ENCODE measurements at regions not wholly inside any gene's neighbourhood (a gene's known extent, or its start where the extent isn't known, plus 50 kb on each side); places are given as distances from the start of the nearest gene placed in this dataset.

DNA sequence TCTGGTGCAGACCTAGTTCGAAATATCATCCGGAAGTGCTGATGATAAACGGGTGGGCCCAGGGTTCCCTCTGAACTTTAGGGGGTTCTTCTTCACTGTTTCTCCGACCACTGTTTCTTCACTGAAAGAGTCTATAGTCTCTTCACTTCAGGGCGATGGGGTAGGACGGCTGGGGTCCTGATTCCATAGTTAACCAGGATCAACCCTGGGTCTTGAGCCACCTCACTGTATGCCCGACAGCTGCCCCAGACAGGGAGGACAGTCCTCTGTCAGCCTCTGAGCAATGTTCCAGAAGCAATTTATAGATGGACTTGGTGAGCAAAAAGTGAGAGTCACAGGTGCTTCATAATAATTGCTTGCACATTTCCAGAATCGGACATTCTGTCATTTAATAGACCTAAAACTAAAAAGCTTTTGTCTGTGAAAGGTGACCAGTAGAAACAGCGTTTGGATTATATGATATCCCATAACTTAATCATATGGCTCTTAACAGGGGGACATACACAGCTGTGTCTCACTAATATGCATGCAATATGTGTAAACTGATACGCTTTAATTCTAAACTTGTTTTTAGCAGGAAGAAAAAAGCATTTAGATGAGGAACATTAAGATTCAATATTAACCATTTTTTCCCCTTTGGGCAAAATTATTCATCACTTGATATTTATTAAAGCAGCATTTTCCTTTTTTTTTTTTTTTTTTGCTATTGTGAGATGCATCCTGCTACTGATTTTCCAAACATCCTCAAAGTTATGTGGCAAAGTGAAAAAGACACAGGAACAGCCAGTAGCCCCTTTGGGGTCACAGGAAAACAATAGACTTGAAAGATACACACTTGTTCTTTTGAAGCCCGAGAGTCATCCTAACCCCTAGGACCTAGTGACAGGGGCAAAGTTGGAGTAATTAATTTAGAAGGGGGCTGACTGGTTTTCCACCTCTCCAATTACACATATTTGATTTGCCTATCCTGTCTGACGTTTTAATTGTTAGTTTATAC lies 277.0 kb downstream of the ZNF536 start:
- no peak for DNase-seq

DNA sequence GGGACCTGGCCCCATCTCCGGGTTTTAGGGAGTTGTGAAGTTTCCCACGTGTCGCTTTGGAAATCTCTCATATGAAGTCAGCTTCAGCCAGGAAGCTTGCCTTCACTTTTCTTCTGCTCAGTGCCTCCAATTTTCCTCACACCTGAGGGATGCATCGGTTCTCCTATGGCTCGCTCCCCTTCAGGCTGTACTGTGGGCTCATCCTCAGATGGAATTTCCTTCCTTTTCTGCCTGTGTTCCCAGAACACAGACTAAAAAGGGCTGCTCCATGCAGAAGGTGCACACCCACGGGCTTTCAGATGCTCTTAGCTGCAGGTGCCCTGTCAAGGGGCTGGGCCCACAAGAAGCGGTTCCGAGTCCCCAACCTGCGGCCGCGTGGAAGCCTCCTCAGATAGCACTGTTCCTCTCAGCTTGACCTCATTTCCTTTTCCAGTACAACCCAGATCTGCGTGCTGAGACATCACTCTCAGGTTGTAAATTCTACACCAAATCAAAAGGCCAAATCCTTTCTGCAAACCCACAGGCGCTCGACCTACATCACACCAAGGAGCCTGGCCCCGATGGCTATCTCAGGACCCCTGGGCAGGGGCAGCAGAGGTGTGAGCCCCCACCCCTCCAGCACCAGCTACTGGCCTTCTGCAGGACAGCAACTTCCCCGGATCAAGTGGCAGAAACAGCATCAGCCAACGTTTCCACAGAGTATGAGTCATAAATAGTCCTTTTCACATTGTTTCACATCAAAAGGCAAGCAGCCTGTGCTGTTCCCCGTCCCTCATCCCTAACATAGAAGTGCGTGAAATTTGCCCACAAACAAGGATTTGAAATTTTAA lies 275.9 kb downstream of the ZNF536 start:
- DNase-seq: no peak

DNA sequence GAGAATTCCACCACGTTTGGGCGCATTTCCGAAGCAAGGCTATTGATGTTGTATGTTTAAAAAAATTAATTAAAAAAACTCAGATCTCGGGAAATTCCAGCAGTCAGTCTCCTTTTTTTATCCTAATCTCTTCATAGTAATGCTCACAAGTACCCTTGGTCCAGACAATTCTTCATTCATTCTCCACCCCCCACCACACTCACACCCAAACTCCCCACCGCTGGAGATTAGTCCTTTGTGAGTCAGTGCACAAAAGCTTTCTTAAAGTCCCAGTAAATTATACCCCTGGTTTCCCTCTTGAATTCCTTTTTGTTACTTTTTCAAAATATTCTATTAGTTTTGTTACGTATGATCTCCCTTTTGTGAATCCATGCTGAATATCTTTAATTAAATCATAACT lies 274.6 kb downstream of the ZNF536 start:
- no peak for DNase-seq

DNA sequence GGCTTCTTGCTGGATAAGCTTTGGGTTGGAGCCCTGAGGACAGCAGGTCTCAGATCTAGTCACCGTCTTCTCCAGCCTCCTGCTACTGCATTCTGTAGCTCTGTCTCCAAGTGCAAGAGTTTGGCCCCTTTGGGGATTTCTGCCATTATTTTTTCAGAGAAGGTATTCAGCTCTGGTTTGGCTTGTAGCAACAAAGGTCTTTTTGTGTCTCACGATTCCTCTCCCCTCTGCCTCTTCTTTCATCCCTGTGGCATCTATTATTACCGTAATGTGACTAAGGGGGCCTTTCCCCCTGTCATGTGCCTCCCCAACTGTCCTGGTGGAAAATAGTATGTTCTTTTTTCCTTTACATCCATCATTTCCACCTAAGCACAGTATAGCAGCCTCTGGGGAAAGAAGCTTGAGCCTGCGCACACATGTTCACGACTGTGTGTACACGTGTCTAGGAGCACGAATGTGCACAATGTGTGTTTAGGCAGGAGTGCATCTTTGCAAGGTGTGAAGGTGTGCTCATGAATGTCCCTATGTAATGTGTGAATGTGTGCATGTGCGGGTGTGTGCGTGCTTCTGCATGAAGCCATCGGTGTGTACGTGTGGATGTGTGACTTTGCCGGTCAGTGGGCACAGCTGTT lies 273.9 kb downstream of the ZNF536 start:
- no peak for DNase-seq

DNA sequence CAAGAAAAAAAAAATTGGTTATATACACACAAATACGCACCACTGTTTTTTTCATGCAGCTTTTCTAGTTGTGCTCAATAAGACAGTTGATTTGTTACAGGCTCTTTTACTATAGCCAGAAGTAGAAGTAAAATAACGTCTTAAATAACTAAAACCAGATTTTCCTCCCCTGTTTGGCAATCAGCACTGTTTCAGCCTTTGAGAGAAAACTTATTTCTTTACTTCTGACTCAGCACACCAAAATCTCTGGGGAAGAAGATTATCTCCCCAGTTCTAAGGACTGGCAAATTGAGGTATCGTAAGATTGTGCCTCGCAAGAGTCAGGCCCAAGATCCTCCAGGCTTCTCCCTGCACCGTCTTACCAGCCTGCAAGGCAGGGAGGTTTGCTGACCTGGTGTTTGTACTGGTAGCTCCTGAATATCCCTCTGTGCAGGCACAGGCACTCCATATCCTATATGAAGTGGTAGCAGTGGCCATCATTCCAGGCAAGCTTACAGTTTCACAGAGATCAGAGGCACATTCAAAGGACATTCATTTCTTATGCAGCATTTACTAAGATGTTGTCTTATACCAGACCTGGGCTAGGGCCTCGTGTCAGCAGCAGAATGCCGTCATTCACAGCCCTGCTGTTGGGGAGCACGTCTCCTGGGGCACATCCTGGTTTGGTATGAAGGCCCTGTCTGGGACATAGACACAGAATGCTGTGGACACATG lies 268.2 kb downstream of the ZNF536 start:
- no peak for DNase-seq

DNA sequence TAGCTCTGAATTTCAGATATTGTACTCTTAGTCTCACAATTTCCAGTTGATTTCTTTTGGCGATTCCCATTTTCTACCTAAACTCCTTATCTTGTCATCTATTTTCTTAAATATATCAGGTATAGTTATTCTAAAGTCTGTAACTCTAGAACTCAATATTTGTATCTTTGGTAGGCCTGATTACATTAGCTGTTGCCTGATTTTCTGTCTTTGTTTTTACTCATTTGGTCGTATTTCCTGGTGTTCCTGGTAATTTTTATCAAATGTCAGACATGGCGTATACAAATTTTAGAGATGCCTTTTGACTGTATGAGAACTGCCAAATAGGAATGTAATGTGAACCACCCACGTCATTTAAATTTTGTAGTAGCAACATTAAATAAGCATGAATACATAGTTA lies 266.7 kb downstream of the ZNF536 start:
- no peak for DNase-seq

DNA sequence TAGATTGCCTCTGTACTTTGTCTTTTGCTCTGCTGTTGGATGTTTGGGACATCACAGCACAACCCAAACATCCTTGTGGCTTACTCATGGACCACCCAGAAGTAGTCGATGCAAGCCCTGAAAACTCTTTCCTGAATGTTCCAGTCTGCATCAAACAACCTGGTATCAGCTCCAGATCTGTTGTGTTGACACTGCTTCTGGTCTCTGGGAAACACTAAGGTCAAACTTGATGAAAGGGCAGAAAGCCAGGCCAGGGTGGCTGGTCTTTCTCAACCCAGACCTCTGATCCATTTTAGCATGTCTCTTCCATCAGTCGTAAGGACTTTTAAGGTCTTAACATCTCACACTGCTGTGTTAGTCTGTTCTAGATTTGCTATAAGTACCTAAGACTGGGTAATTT lies 265.7 kb downstream of the ZNF536 start:
- DNase-seq: no peak

DNA sequence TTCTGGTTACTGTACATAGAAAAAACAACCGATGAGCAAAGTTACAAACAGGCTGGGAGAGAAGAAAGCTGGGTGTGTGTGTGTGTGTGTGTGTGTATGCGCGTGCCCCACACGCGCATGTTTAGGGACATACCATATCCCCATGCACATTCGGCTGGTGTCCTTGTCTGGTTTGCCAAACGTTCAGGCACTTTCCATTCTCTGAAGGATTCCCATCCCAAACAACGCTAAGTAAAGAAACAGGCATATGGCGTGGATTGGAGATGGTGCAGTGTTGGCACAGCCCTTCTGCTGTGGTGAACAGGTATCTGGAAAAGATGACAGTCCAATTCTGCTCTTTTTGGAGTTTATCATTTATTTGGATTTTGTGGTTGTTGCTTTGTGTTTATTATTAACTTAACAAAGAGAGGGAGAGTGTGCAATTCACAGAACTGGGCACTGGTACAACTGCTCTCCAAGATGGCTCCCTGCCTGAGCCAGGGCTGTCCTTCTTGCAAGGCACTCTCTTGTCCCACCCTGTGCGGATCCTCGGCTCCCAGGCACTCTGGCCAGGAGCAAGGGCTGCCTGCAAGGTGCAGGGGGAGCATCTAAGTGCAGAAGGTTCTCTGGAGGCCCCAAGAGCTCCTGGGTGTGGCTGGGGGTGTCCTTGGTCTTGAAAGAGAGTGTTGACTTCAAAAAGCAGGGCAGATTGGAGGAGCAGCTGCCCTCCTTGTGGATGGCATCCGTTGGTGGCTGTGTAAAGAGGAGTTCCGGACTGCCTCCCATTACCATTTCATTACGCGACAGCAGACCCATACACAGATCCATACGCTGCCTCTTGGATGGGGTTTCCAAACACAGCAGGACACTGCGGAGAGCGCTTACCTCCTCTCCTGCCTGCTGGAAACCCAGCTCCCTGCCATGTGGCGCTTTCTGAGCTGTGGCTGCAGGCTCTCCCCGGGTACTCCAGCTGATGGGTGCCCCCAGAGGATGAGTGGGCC lies 263.1 kb downstream of the ZNF536 start:
- no peak for DNase-seq

DNA sequence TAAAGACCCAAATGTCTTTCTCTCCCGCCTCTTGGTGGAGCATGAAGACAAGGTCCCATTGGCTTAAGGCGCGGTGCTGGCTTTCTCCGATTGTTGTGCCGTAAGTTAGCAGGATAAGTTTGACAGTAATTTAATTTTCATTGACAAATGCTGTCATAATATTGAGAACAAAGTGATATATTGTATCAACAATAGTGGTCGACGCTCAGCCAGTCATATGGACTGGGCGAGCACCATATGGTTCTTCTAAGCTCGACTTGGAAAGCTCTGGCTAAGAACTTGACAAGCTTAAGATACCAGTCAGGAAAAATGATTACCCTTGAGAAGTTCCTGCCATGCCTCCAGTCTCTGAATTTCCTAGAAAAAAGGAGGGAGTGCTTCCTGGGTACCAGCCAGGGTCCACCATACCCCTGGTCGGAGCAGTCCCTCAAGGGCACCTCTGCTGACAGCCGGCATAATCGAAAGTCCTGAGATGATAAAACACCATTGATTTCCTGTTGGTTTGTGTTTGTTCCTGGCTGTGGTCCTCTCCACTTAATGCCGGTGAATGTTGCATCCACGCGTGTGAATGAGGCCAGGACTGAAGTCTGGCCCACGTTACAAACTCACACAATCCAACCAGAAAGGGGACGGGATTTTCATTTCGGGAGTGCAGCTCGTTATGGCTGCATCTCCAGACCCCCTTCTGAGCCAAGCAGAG lies 262.1 kb downstream of the ZNF536 start:
- no peak for DNase-seq

DNA sequence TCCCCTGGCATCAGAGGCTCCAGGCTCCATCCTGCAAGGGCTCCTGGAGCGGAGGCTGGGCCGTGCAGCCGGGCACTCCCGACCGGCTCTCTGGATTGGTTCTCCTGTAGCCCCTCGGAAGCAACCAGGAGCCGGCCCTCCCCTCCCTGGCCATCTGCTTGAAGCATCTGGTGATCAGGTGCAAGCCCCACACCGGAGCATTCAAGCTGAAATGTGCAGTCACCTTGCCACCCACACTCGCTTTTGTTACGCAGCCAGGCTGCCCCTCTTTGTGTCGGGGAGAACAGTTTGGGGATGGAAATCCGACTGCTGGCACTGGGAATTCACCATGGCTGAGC lies 258.8 kb downstream of the ZNF536 start:
- no peak for DNase-seq

DNA sequence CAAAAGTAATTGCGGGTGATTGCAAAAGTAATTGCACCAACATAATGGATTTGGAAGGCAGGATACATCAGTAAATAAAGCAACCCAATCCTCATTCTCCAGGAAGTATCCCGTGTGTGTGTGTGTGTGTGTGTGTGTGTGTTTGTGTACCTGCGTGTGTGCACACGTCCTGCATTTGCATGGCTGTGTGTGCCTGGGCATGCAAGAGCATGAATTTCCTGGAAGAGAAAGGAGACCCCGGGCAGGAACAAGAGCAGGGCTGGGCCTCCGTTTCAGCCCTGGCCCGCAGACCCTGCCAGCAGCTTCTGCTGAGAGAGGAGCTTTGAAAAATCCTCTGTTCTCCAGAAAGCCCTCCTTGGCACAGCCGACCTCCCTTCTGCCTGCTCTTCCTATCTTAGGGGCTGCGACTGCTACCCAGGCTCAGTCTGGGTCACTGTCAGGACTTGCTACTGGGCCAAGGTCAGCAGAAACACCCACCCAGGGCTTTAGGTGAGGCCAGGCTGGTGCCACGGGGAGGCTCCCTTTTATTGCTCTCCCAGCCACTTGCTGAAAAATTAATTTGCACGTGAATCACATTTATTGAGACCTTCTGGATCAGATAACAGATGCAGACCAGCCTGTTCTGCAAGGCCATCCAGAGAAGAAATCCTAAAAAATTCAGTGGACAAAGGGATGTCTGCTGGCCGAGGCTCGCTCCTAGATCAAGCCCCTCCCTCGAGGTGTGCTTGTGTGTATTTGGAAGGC lies 258.3 kb downstream of the ZNF536 start:
- no peak for DNase-seq

DNA sequence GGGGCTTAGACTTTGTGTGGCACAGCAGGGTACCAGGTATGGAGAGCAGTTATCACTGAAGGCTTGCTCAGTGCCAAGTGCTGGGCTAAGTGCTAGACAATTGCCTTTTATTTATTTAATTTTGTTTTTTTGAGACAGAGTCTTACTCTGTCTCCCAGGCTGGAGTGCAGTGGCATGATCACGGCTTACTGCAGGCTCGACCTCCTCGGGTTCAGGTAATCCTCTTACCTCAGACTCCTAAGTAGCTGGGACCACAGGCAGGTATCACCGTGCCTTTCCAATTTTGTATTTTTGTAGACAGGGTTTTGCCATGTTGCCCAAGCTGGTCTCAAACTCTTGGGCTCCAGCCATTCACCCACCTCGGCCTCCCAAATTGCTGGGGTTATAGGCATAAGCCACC lies 256.9 kb downstream of the ZNF536 start:
- no peak for DNase-seq

DNA sequence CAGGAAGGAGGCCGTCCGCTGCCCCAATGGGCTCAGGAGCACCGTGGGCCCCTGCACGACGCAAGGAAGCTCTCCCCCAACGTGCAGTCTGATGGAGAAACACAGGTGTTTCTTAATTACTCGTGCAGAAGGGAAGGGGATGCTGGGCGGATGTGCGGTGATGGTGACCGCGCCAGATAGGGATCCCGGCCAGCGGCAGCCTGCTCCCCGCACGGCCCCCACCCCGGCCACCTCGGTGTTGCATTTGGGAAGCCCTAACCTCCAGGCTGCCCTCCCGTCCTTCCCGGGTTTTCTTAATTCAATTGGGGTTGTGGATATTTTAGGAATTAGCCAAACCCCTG lies 254.4 kb downstream of the ZNF536 start:
- no peak for DNase-seq

DNA sequence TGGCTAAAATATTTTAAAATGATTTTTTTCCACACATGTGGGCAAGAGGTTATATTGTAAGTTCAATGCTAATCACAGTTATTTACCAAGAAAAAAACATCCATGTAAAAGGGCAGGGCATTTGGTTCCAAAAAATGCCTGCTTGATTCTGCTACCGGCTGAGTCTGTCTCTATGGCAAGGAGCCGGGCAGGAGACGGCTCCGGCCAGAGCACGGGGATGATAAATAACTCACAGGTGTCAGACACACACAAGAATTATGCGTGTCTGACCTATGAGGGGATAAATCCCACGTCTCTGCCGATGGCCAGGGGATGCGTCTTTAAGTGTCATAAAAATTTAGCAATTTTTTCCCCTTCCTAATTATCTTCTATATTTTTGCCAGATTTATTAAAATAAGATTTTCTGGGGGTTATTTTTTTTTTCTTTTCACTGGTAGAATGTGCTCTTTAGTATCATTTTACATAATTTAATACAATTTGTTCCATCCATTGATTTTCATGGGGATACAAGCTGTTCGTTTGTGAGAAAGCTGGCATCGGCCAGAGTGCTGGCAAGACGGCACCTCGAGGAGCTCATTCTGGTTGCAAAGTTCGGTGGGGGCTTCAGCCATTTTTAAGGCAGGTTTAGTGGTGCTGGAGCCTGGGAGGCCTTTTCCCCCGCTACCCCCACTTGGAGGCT lies 253.9 kb downstream of the ZNF536 start:
- no peak for DNase-seq

DNA sequence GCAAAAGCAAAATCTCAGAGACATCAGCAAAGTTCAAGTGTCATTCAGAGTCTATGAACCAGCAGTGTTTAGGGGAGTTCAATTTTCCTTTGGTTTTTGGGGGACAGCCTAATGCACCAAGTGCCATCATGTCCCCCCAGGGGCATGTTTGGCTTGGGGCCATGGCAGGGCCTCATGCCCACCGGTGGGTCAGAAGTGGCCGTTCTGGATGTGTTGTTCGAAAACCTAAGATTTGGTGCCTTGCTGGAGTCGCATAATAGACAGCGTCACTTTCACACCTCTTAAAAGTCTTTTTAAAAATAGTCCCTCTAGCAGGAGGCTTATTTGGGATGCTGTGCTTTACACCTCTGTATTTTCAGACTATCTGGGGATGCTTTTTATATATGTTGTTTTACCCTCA lies 250.1 kb downstream of the ZNF536 start:
- DNase-seq: no peak

DNA sequence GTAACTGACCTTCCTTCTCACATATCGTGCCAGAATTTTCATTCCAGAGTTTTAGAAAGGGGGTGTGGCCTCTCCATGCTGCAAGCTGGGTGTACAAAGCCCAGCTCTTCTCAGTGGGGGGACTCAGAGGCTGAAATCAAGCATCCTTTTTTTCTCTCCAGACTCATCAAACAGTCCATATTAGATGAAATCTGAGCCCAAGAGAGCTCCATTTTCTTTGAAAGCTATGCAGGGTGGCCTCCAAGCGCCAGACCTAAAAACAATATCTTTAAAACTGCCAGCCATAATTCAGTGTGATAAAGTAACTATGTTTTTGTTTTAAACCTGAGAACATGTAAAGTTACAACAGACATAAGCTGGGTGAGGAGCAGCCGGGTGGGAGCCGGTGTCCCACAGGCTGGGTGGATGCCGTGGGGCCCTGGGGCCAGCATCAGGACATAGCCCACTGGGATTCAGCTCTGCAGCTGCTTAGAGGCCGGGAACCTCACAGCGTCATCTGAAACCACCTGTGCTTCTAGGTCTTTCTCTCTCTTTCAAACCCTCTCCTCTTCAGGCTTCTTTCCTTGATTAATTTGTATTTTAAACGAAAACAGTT lies 249.2 kb downstream of the ZNF536 start:
- DNase-seq: no peak

DNA sequence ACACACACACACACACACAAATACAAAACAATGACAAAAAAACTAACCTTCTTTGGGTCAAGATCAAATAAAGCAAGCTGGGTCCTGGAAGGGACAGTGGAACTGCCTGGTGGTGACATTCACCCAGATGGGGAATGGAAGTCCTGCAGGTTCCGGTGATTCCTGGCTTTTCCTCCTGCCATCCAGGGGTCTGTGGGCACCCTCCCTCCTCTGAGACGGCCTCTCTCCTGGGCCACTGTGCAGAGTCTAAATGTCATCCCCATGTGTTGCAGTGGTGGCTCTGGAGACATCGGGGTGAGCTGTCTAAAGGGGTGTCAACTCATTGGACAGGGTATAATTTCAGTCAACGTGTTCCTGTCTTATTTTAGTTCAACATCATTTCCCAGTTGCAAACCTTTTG lies 248.2 kb downstream of the ZNF536 start:
- no peak for DNase-seq

DNA sequence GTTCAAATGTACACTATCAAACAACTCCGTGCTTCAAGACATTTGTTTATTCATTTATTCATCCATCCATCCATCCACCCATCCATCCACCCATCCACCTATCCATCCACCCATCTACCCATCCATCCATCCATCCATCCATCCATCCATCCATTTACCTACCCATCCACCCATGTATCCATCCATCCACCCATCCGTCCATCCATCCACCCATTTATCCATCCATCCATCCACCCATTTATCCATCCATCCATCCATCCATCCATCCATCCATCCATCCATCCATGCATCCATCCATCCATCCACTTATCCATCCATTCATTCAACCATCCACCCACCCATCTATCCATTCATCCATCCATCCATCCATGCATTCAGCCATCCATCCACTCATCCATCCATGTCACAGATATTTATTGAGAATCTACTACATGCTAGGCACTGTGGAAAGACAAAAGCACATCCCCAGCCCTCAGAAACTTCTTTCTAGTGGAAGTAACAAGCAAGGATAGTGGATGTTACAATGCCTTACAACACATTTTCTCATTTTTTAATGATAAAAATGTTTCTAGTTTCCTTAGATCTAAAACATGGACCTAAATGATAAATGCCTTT lies 237.6 kb downstream of the ZNF536 start:
- DNase-seq: no peak

DNA sequence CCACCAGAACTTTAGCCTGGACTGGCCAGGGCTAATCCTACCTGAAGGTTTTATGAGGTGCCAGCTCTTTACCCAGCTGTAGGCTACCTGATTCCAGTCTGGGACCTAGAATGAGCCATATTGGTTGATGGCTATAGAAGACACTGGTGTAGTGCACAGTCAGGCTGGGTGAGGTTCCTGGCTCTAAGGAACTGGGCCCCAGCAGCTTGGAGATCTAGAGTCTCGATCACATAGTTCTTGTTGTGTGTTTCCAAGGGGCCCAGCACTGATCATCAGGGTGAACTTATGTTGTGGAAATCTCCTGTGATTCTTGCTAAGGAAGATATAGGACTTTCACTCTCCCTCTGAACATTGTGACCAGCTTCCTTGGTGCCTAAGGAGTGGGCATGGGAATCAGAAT lies 236.3 kb downstream of the ZNF536 start:
- no peak for DNase-seq
